VCaP (cell line): ENCODE measurements at regions not wholly inside any gene's neighbourhood (a gene's known extent, or its start where the extent isn't known, plus 50 kb on each side); places are given as distances from the start of the nearest gene placed in this dataset.

Experiments
- H3K27ac ChIP-seq: fragments of 450-650 bp; 2 replicates; pipeline ENCODE4 v1.5.1; 2017
- CTCF ChIP-seq: fragments of 450-650 bp; conservative IDR thresholded peaks from 2 replicates; pipeline ENCODE4 v1.5.1; 2017; ENCODE audit warnings: mild to moderate bottlenecking, moderate library complexity

- no peak for TF ChIP-seq CTCF
- no peak overlapping the region for H3K27ac ChIP-seq
These were observed 118.8 kb upstream of the GSE1 start for GRCh38 chr16:85494315-85494714.

GRCh38 chr16:85495259-85495658, 117.9 kb upstream of the GSE1 start:
- no peak overlapping the region for H3K27ac ChIP-seq

GRCh38 chr16:85495823-85496538, 117.1 kb upstream of the GSE1 start:
- no peak for TF ChIP-seq CTCF
- no peak overlapping the region for H3K27ac ChIP-seq

More at GRCh38 chr16:85495259-85495658, 117.9 kb upstream of the GSE1 start:
- no peak for TF ChIP-seq CTCF

- no peak overlapping the region for H3K27ac ChIP-seq
- TF ChIP-seq CTCF, result no peak
These were observed 115.4 kb upstream of the GSE1 start for GRCh38 chr16:85497622-85498314.

GRCh38 chr16:85498607-85499006, 114.5 kb upstream of the GSE1 start:
- no peak overlapping the region for H3K27ac ChIP-seq
- no peak for TF ChIP-seq CTCF

- TF ChIP-seq CTCF, result no peak
- H3K27ac ChIP-seq, result no peak overlapping the region
These were observed 112.9 kb upstream of the GSE1 start for GRCh38 chr16:85500220-85500619.

GRCh38 chr16:85501900-85502299, 111.2 kb upstream of the GSE1 start:
- TF ChIP-seq CTCF, result no peak

More at GRCh38 chr16:85501900-85502299, 111.2 kb upstream of the GSE1 start:
- H3K27ac ChIP-seq, result no peak overlapping the region
